CD14-positive monocyte (primary cell): ENCODE measurements at regions not wholly inside any gene's neighbourhood (a gene's known extent, or its start where the extent isn't known, plus 50 kb on each side); places are given as distances from the start of the nearest gene placed in this dataset.

ENCODE experiments used
- DNase-seq, 3 donors: peaks; one replicate each; pipeline ENCODE4 v3.0.0-alpha.2; 2011 to 2022
- H2AFZ ChIP-seq: 2 replicates; pipeline ENCODE4 v1.6.0; 2012; ENCODE audit warnings: mild to moderate bottlenecking, low read depth, low read length, inconsistent platforms; ENCODE audit not compliant: insufficient read depth, poor library complexity, severe bottlenecking
- H3K27ac ChIP-seq, 2 donors: 1 replicate in 1 of 2; 2 replicates in 1 of 2; pipeline ENCODE4 v1.5.1; 2012 to 2013; ENCODE audit warnings: low read length in 2 of 2, control low read depth in 1 of 2, inconsistent platforms in 1 of 2, low read depth in 1 of 2, mild to moderate bottlenecking in 1 of 2
- H3K27me3 ChIP-seq, 2 donors: one replicate each; pipeline versions ENCODE4 v1.6.0 to v1.6.1; 2011 to 2013; ENCODE audit warnings: low read length in 2 of 2; ENCODE audit not compliant: control insufficient read depth in 2 of 2, insufficient read depth in 2 of 2
- H3K36me3 ChIP-seq, 2 donors: replicated peaks in 1 of 2; 1 replicate in 1 of 2; 2 replicates in 1 of 2; pipeline versions ENCODE4 v1.5.1 to v1.6.1; 2012 to 2013; ENCODE audit warnings: low read length in 2 of 2, control low read depth in 1 of 2, inconsistent platforms in 1 of 2, mild to moderate bottlenecking in 1 of 2; ENCODE audit not compliant: insufficient read depth in 2 of 2, control insufficient read depth in 1 of 2
- H3K4me1 ChIP-seq, 2 donors: 1 replicate in 1 of 2; 2 replicates in 1 of 2; pipeline versions ENCODE4 v1.5.1 to v1.6.1; 2012 to 2013; ENCODE audit warnings: low read length in 2 of 2, control low read depth in 1 of 2, inconsistent platforms in 1 of 2, mild to moderate bottlenecking in 1 of 2, moderate library complexity in 1 of 2; ENCODE audit not compliant: insufficient read depth in 2 of 2, control insufficient read depth in 1 of 2
- H3K4me2 ChIP-seq: replicated peaks from 2 replicates; pipeline ENCODE3; 2012; ENCODE audit warnings: low read length, moderate library complexity, mild to moderate bottlenecking; ENCODE audit not compliant: poor library complexity, severe bottlenecking; ENCODE audit errors: extremely low read depth
- H3K4me3 ChIP-seq, 3 experiments: fragments of 200-600 bp in 1 of 3; sonication (generic) in 1 of 3; replicated peaks in 1 of 3; 1 replicate in 2 of 3; 2 replicates in 1 of 3; pipeline ENCODE4 v1.5.1; 2011 to 2013; ENCODE audit warnings: low read length in 3 of 3, mild to moderate bottlenecking in 3 of 3, control low read depth in 2 of 3, low read depth in 2 of 3, inconsistent platforms in 1 of 3, moderate library complexity in 1 of 3
- H3K79me2 ChIP-seq: 2 replicates; pipeline ENCODE4 v1.6.0; 2012; ENCODE audit warnings: mild to moderate bottlenecking, control low read depth, inconsistent platforms, low read length, moderate library complexity; ENCODE audit not compliant: insufficient read depth
- H3K9ac ChIP-seq: 2 replicates; pipeline ENCODE4 v1.6.0; 2017; ENCODE audit warnings: low read length, mild to moderate bottlenecking; ENCODE audit not compliant: insufficient read depth, poor library complexity, severe bottlenecking
- H3K9me3 ChIP-seq, 2 donors: replicated peaks in 1 of 2; 1 replicate in 1 of 2; 2 replicates in 1 of 2; pipeline versions ENCODE4 v1.5.1 to v1.6.1; 2012 to 2013; ENCODE audit warnings: low read length in 2 of 2, control low read depth in 1 of 2; ENCODE audit not compliant: control insufficient read depth in 1 of 2, insufficient read depth in 1 of 2
- H4K20me1 ChIP-seq: 2 replicates; pipeline ENCODE4 v1.6.0; 2012; ENCODE audit warnings: mild to moderate bottlenecking, low read length, control low read depth, moderate library complexity; ENCODE audit not compliant: insufficient read depth
- H3K27ac Mint-ChIP-seq, 7 donors: one replicate each; pipeline ENCODE4 v1.8.0; 2020; ENCODE audit warnings: mild to moderate bottlenecking in 7 of 7, mixed read lengths in 7 of 7, moderate library complexity in 6 of 7, inconsistent platforms in 2 of 7
- H3K27me3 Mint-ChIP-seq, 3 donors: one replicate each; pipeline ENCODE4 v1.8.0; 2021 to 2022; ENCODE audit warnings: low read depth in 3 of 3, mild to moderate bottlenecking in 3 of 3, mixed read lengths in 3 of 3, moderate library complexity in 3 of 3, inconsistent platforms in 1 of 3
- H3K36me3 Mint-ChIP-seq, 2 donors: one replicate each; pipeline ENCODE4 v1.8.0; 2020; ENCODE audit warnings: mixed read lengths in 2 of 2, inconsistent platforms in 1 of 2, mild to moderate bottlenecking in 1 of 2
- H3K4me1 Mint-ChIP-seq: one replicate; pipeline ENCODE4 v1.8.0; 2020; ENCODE audit warnings: mild to moderate bottlenecking, mixed read lengths
- H3K4me3 Mint-ChIP-seq, 2 donors: one replicate each; pipeline ENCODE4 v1.8.0; 2020; ENCODE audit warnings: mild to moderate bottlenecking in 2 of 2, mixed read lengths in 2 of 2, moderate library complexity in 1 of 2
- H3K9me3 Mint-ChIP-seq, 7 donors: one replicate each; pipeline ENCODE4 v1.8.0; 2020 to 2022; ENCODE audit warnings: mixed read lengths in 7 of 7, mild to moderate bottlenecking in 6 of 7, moderate library complexity in 6 of 7, inconsistent platforms in 2 of 7
- WGBS: methylation state at CpG from one replicate; pipeline ENCODE4 v1.1.5; 2013; ENCODE audit warnings: missing lambda C conversion rate; ENCODE audit not compliant: insufficient coverage; 5-methylcytosine and 5-hydroxymethylcytosine counted together
- intact Hi-C, 2 donors: fragments of 100-400 bp; cut with micrococcal nuclease; formaldehyde crosslinking; loops; one replicate each; pipeline versions ENCODE4 v1.15.0 to v1.15.1; 2023
- TF ChIP-seq, protein P1 (sequence below): fragments of 200-600 bp; IDR thresholded peaks from one replicate; pipeline ENCODE4 v1.8.0; 2022; ENCODE audit warnings: antibody characterized with exemption, mild to moderate bottlenecking

DNA sequence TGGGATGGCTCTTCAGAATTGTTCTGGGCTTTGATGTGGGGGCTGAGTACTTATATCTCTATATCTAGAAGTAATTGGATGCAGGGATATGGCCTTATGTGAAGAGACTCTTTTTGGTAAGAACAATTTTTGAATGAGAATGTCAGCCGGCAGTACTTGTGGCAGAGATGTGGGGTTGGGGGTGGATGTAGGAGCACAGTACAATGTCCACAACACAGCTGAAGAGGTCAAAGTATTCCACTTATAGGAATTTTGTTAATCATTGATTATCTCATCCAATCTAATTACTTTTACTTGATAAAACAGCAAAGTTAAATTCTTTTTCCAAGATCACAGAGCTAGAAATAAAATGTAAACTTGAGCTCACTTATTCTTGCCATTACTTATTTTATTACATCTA lies 391.4 kb downstream of the TEX13C start:
- peaks cover 0 to 3% (median 0%) of the 10 kb centered on the region in 3 donors for H3K27me3 Mint-ChIP-seq
- Histone ChIP-seq H3K9me3 (peaks cover 6 to 32% of the 10 kb centered on the region in 2 donors), H2AFZ (no peak overlapping the region), H3K27ac (no peak overlapping the region), H3K27me3 (no peaks in the 10 kb centered on the region), H3K4me1 (no peaks in the 10 kb centered on the region), H3K4me3 (no peak overlapping the region), H3K36me3 (no peaks in the 10 kb centered on the region), H3K9ac (no peak overlapping the region), H3K4me2 (no peak overlapping the region), H3K79me2 (no peaks in the 10 kb centered on the region), H4K20me1 (no peaks in the 10 kb centered on the region)
- H3K27ac Mint-ChIP-seq, result no peak overlapping the region
- no peaks in the 10 kb centered on the region for H3K36me3 Mint-ChIP-seq
- H3K4me1 Mint-ChIP-seq, result no peaks in the 10 kb centered on the region
- no peak for DNase-seq
- TF ChIP-seq, protein P1, sequence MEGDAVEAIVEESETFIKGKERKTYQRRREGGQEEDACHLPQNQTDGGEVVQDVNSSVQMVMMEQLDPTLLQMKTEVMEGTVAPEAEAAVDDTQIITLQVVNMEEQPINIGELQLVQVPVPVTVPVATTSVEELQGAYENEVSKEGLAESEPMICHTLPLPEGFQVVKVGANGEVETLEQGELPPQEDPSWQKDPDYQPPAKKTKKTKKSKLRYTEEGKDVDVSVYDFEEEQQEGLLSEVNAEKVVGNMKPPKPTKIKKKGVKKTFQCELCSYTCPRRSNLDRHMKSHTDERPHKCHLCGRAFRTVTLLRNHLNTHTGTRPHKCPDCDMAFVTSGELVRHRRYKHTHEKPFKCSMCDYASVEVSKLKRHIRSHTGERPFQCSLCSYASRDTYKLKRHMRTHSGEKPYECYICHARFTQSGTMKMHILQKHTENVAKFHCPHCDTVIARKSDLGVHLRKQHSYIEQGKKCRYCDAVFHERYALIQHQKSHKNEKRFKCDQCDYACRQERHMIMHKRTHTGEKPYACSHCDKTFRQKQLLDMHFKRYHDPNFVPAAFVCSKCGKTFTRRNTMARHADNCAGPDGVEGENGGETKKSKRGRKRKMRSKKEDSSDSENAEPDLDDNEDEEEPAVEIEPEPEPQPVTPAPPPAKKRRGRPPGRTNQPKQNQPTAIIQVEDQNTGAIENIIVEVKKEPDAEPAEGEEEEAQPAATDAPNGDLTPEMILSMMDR, result no peak
- no CpG with 5 or more reads among the region's 1 CpG for WGBS
- intact Hi-C loops, result no loop called here
- H3K9me3 Mint-ChIP-seq, result peaks cover 0 to 8% (median 3%) of the 10 kb centered on the region in 7 donors
- H3K4me3 Mint-ChIP-seq, result no peak overlapping the region

DNA sequence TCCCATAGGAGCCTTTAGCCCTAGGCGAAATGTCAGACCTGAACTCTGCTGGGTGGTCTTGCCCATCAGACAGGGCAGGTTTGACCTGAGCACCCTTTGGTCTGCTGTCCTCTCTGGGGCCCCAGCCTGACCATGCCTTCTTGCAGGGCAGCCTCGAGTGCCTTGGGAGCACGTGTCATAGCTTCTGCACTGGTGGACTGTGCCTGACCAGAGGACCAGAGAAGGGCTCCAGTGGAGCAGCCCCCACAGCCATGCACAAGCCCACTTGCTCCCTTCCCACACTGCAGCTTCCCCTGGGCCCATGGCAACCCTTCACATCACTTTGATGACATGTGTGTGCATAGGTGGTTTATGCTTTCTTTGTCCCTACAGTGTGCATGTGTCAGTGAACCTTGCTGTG lies 394.0 kb downstream of the TEX13C start:
- Histone ChIP-seq H3K27ac (no peak overlapping the region), H3K9ac (no peak overlapping the region), H3K36me3 (no peaks in the 10 kb centered on the region), H3K4me3 (no peak overlapping the region), H2AFZ (no peak overlapping the region), H3K79me2 (no peaks in the 10 kb centered on the region), H3K4me2 (no peak overlapping the region), H3K27me3 (no peaks in the 10 kb centered on the region), H4K20me1 (no peaks in the 10 kb centered on the region), H3K4me1 (no peaks in the 10 kb centered on the region), H3K9me3 (peaks cover 6 to 32% of the 10 kb centered on the region in 2 donors)
- intact Hi-C loops, result no loop called here
- WGBS, result no CpG with 5 or more reads among the region's 3 CpGs
- Mint-ChIP-seq H3K9me3 (peaks cover 0 to 8% (median 3%) of the 10 kb centered on the region in 7 donors), H3K27ac (no peak overlapping the region), H3K36me3 (no peaks in the 10 kb centered on the region), H3K27me3 (peaks cover 0 to 3% (median 0%) of the 10 kb centered on the region in 3 donors), H3K4me1 (no peaks in the 10 kb centered on the region), H3K4me3 (no peak overlapping the region)
- TF ChIP-seq, protein P1, result no peak
- DNase-seq, result no peak
